ENCODE measurements at regions not wholly inside any gene's neighbourhood (a gene's known extent, or its start where the extent isn't known, plus 50 kb on each side); places are given as distances from the start of the nearest gene placed in this dataset.

DNA sequence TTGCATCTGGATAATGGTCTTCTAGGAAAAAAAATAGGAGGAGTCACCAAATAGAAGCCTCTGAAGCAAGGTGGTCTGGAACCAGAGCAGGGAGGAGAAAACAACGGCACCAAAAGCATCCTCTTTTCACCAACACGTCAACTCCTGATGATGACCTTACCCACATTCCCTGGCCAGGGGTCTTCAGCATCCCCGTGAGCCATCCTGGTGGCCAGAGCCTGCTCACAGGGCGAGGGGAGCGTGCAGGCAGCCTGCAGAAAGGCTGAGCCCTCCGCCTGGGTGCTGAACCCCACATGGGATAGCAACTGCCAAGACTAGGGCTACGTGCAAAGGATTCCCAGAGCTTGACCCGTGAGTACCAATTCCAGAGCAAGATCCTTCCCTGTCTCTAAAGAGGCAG is 191.0 kb downstream of the NDUFA10 start:
- DNase-seq, result no peak
- Histone ChIP-seq H3K9ac (ENCODE audit: insufficient read depth, low read length, poor library complexity, severe bottlenecking) (no peak overlapping the region), H3K4me2 (replicated peaks; ENCODE audit: extremely low read depth, low read length, poor library complexity, severe bottlenecking) (no peak overlapping the region), H4K20me1 (ENCODE audit: insufficient read depth, low read length) (no peaks in the 10 kb centered on the region), H3K4me1 (ENCODE audit: control insufficient read depth in 1 of 2, insufficient read depth in 2 of 2, low read length in 2 of 2) (no peaks in the 10 kb centered on the region), H3K27ac (ENCODE audit: low read depth in 1 of 2, low read length in 2 of 2) (no peak overlapping the region), H3K27me3 (ENCODE audit: control insufficient read depth in 2 of 2, insufficient read depth in 2 of 2, low read length in 2 of 2) (no peaks in the 10 kb centered on the region), H3K4me3 (replicated peaks in 1 of 3; ENCODE audit: low read depth in 2 of 3, low read length in 3 of 3) (no peak overlapping the region), H3K9me3 (replicated peaks in 1 of 2; ENCODE audit: control insufficient read depth in 1 of 2, insufficient read depth in 1 of 2, low read length in 2 of 2) (peaks cover 10 to 12% of the 10 kb centered on the region in 2 donors), H2AFZ (ENCODE audit: insufficient read depth, low read depth, low read length, poor library complexity, severe bottlenecking) (no peak overlapping the region), H3K79me2 (ENCODE audit: insufficient read depth, low read length) (no peaks in the 10 kb centered on the region), H3K36me3 (replicated peaks in 1 of 2; ENCODE audit: control insufficient read depth in 1 of 2, insufficient read depth in 2 of 2, low read length in 2 of 2) (no peaks in the 10 kb centered on the region)
- Mint-ChIP-seq H3K27me3 (ENCODE audit: low read depth in 3 of 3) (peaks cover 4 to 14% (median 5%) of the 10 kb centered on the region in 3 donors), H3K27ac (no peak overlapping the region), H3K4me3 (no peak overlapping the region), H3K9me3 (peaks cover 4 to 21% (median 14%) of the 10 kb centered on the region in 7 donors), H3K4me1 (no peaks in the 10 kb centered on the region), H3K36me3 (no peaks in the 10 kb centered on the region)
- intact Hi-C loops (cut with micrococcal nuclease), result no loop called here
- WGBS (ENCODE audit: insufficient coverage), result 97% methylated on average over 7 of the region's 8 CpGs
- TF ChIP-seq, protein P1, sequence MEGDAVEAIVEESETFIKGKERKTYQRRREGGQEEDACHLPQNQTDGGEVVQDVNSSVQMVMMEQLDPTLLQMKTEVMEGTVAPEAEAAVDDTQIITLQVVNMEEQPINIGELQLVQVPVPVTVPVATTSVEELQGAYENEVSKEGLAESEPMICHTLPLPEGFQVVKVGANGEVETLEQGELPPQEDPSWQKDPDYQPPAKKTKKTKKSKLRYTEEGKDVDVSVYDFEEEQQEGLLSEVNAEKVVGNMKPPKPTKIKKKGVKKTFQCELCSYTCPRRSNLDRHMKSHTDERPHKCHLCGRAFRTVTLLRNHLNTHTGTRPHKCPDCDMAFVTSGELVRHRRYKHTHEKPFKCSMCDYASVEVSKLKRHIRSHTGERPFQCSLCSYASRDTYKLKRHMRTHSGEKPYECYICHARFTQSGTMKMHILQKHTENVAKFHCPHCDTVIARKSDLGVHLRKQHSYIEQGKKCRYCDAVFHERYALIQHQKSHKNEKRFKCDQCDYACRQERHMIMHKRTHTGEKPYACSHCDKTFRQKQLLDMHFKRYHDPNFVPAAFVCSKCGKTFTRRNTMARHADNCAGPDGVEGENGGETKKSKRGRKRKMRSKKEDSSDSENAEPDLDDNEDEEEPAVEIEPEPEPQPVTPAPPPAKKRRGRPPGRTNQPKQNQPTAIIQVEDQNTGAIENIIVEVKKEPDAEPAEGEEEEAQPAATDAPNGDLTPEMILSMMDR (IDR thresholded peaks at IDR 0.05), result no peak

DNA sequence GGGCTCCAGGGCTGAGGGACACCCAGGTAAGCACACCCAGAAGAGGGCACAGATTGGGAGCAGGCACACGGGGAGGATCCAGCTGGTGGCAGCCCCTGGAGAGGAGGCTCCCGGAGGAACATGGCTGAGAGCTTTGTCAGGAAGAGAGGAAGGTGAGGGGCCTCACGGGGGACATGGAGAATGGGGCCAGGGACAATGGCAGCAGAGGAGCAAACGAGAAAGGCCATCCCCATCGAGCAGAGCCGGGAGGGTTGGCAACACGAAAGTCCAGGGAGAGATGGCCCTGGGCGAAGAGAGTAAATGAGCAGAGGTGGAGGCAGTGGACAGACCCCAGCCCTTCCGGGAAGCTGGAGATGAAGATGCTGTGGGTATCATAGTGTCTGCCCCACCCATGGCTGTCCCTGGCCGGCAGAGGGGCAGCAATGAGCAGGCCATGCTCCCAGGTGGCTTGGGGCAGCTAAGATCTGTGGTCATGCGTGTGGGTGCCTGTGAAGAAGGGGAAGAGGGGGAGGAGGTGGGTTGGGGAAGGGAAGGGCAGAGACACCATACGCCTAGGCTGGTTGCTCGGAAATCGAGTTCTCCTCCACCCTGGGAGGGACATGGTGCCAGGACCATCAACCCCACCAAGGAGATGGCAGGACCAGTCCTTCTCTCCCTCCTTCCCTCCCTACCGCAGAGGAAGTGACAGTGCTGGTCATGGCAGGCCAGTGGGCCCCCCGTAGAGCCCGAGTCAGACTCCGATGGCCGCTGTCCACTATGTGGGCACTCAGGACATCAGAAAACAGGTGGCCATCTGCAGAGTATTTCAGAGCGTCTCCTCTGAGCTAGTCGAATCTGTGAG is 191.7 kb downstream of the NDUFA10 start:
- Histone ChIP-seq H2AFZ (ENCODE audit: insufficient read depth, low read depth, low read length, poor library complexity, severe bottlenecking) (no peak overlapping the region), H3K79me2 (ENCODE audit: insufficient read depth, low read length) (no peaks in the 10 kb centered on the region), H4K20me1 (ENCODE audit: insufficient read depth, low read length) (no peaks in the 10 kb centered on the region), H3K27me3 (ENCODE audit: control insufficient read depth in 2 of 2, insufficient read depth in 2 of 2, low read length in 2 of 2) (no peaks in the 10 kb centered on the region), H3K4me2 (replicated peaks; ENCODE audit: extremely low read depth, low read length, poor library complexity, severe bottlenecking) (no peak overlapping the region), H3K36me3 (replicated peaks in 1 of 2; ENCODE audit: control insufficient read depth in 1 of 2, insufficient read depth in 2 of 2, low read length in 2 of 2) (no peaks in the 10 kb centered on the region), H3K4me3 (replicated peaks in 1 of 3; ENCODE audit: low read depth in 2 of 3, low read length in 3 of 3) (no peak overlapping the region), H3K4me1 (ENCODE audit: control insufficient read depth in 1 of 2, insufficient read depth in 2 of 2, low read length in 2 of 2) (no peaks in the 10 kb centered on the region), H3K27ac (ENCODE audit: low read depth in 1 of 2, low read length in 2 of 2) (no peak overlapping the region), H3K9ac (ENCODE audit: insufficient read depth, low read length, poor library complexity, severe bottlenecking) (no peak overlapping the region), H3K9me3 (replicated peaks in 1 of 2; ENCODE audit: control insufficient read depth in 1 of 2, insufficient read depth in 1 of 2, low read length in 2 of 2) (peaks cover 10 to 12% of the 10 kb centered on the region in 2 donors)
- Mint-ChIP-seq H3K27me3 (ENCODE audit: low read depth in 3 of 3) (peaks cover 4 to 15% (median 5%) of the 10 kb centered on the region in 3 donors), H3K4me1 (no peaks in the 10 kb centered on the region), H3K4me3 (no peak overlapping the region), H3K36me3 (no peaks in the 10 kb centered on the region), H3K9me3 (peaks cover 4 to 21% (median 14%) of the 10 kb centered on the region in 7 donors), H3K27ac (peak overlapping the region in 1 of 7 donors; percentile 52)
- intact Hi-C loops (cut with micrococcal nuclease), result no loop called here
- TF ChIP-seq, protein P1 (IDR thresholded peaks at IDR 0.05), result no peak
- 96% methylated on average over 19 of the region's 21 CpGs for WGBS (ENCODE audit: insufficient coverage)
- no peak for DNase-seq
